ENCODE measurements at regions not wholly inside any gene's neighbourhood (a gene's known extent, or its start where the extent isn't known, plus 50 kb on each side); places are given as distances from the start of the nearest gene placed in this dataset.

DNA sequence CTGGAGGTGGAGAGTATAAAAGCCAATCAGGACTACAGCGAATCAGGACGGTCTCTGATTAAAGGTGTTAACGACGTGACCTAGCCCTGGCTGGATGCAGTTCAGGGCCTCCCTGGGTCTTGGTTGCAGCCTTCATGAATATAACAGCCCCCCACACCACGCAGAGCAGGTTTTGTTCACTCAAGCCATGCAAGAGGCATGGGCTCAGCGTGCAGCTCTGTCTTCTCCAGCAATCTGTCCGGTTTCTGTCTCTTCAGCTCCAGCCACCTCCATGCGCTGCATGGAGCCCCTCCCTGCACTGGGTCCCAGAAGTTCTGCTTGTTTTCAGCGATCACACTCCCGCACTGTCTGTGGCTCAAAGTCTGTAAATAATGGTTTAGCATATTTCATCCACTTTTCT lies 57.1 kb upstream of the CHRNA7 start:
- TF ChIP-seq CHD2 (IDR thresholded peaks at IDR 0.05; ENCODE audit: low read depth, low read length), result no peak
- TF ChIP-seq, protein P1, sequence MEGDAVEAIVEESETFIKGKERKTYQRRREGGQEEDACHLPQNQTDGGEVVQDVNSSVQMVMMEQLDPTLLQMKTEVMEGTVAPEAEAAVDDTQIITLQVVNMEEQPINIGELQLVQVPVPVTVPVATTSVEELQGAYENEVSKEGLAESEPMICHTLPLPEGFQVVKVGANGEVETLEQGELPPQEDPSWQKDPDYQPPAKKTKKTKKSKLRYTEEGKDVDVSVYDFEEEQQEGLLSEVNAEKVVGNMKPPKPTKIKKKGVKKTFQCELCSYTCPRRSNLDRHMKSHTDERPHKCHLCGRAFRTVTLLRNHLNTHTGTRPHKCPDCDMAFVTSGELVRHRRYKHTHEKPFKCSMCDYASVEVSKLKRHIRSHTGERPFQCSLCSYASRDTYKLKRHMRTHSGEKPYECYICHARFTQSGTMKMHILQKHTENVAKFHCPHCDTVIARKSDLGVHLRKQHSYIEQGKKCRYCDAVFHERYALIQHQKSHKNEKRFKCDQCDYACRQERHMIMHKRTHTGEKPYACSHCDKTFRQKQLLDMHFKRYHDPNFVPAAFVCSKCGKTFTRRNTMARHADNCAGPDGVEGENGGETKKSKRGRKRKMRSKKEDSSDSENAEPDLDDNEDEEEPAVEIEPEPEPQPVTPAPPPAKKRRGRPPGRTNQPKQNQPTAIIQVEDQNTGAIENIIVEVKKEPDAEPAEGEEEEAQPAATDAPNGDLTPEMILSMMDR (CRISPR knock-in tag; IDR thresholded peaks at IDR 0.05), result no peak
- TF ChIP-seq ZNF660 (CRISPR knock-in tag; IDR thresholded peaks at IDR 0.05; ENCODE audit: borderline replicate concordance, low read depth), result no peak
- TF ChIP-seq, protein P2, sequence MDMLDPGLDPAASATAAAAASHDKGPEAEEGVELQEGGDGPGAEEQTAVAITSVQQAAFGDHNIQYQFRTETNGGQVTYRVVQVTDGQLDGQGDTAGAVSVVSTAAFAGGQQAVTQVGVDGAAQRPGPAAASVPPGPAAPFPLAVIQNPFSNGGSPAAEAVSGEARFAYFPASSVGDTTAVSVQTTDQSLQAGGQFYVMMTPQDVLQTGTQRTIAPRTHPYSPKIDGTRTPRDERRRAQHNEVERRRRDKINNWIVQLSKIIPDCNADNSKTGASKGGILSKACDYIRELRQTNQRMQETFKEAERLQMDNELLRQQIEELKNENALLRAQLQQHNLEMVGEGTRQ (IDR thresholded peaks at IDR 0.05; ENCODE audit: low read depth, low read length), result no peak
- TF ChIP-seq, protein P2 (CRISPR knock-in tag; IDR thresholded peaks at IDR 0.05; ENCODE audit: borderline replicate concordance), result no peak
- no peak for TF ChIP-seq HNRNPH1 (optimal IDR thresholded peaks at IDR 0.05; ENCODE audit: low read depth, low read length)
- TF ChIP-seq NCOA1 (CRISPR knock-in tag; IDR thresholded peaks at IDR 0.05), result no peak
- TF ChIP-seq ZNF335 (CRISPR knock-in tag; IDR thresholded peaks at IDR 0.05), result no peak
- TF ChIP-seq ZNF263 (CRISPR knock-in tag; IDR thresholded peaks at IDR 0.05), result no peak
- TF ChIP-seq EZH2 (conservative IDR thresholded peaks at IDR 0.05; ENCODE audit: low read depth, low read length), result no peak
- no peak for TF ChIP-seq HDAC2 (CRISPR knock-in tag; IDR thresholded peaks at IDR 0.05)

Data from HepG2 (cell line).